ENCODE measurements at regions not wholly inside any gene's neighbourhood (a gene's known extent, or its start where the extent isn't known, plus 50 kb on each side); places are given as distances from the start of the nearest gene placed in this dataset.

DNA sequence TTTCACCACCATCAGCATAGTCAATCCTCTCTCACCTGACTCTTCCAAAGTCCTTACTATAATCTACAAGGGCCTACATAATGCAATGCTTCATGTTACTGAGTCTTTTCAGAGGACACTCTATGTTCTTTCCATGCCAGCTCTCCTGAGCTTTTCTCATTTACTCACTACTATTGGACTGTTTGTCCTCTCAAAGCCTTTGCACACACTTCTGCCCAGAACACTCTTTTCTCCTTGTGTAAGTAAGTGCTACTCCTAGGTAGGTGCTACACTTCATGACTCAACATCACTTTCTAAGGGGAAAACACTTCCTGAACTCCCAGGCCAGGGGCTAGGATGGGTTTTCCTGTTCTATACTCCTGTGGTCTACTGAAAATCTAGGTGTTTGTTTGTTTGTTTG lies 82.5 kb upstream of the GULP1 start:
- H3K4me3 ChIP-seq (ENCODE audit: control insufficient read depth in 1 of 7, extremely low read depth in 1 of 7, insufficient read depth in 4 of 7, low read depth in 2 of 7, low read length in 6 of 7), result no peak overlapping the region
- no peaks in the 10 kb centered on the region for H3K27me3 ChIP-seq (replicated peaks in 2 of 5; ENCODE audit: control insufficient read depth in 4 of 5, insufficient read depth in 5 of 5, low read length in 4 of 5)
- CTCF ChIA-PET, result no interaction called here
- H3K4me1 ChIP-seq (ENCODE audit: control extremely low read depth in 1 of 4, control insufficient read depth in 4 of 4, insufficient read depth in 4 of 4, low read length in 3 of 4), result no peaks in the 10 kb centered on the region
- POLR2A ChIA-PET, result no interaction called here
- H3K27ac ChIP-seq (ENCODE audit: insufficient read depth in 1 of 2, low read depth in 1 of 2, low read length in 2 of 2, poor library complexity in 1 of 2, severe bottlenecking in 2 of 2), result no peak overlapping the region
- H3K9me3 ChIP-seq (ENCODE audit: control extremely low read depth in 1 of 5, control insufficient read depth in 4 of 5, insufficient read depth in 2 of 5, low read depth in 1 of 5, low read length in 4 of 5), result no peaks in the 10 kb centered on the region
- DNase-seq, result no peak
- no peaks in the 10 kb centered on the region for H3K36me3 ChIP-seq (ENCODE audit: control insufficient read depth in 4 of 4, insufficient read depth in 4 of 4, low read length in 3 of 4)

DNA sequence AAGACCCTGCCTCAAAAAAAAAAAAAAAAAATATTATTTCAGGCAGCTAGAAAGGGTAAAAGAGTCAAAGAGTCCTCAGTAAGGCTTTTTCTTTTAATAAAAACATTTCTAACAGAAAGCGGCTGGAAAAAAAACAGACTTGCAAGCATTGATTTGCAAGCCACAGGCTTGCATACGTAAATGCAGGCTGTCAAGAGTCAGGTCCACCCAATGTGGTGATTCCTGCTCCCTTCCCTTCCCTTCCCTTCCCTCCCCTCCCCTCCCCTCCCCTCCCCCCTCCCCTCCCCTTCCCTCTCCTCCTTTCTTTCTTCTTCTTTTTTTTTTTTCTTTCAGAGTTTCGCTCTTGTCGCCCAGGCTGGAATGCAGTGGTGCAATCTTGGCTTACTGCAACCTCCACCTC lies 74.4 kb upstream of the GULP1 start:
- H3K4me3 ChIP-seq (ENCODE audit: control insufficient read depth in 1 of 7, extremely low read depth in 1 of 7, insufficient read depth in 4 of 7, low read depth in 2 of 7, low read length in 6 of 7), result no peak overlapping the region
- POLR2A ChIA-PET, result no interaction called here
- no peak for DNase-seq
- no peaks in the 10 kb centered on the region for H3K9me3 ChIP-seq (ENCODE audit: control extremely low read depth in 1 of 5, control insufficient read depth in 4 of 5, insufficient read depth in 2 of 5, low read depth in 1 of 5, low read length in 4 of 5)
- H3K4me1 ChIP-seq (ENCODE audit: control extremely low read depth in 1 of 4, control insufficient read depth in 4 of 4, insufficient read depth in 4 of 4, low read length in 3 of 4), result no peaks in the 10 kb centered on the region
- H3K27me3 ChIP-seq (replicated peaks in 2 of 5; ENCODE audit: control insufficient read depth in 4 of 5, insufficient read depth in 5 of 5, low read length in 4 of 5), result no peaks in the 10 kb centered on the region
- WGBS (ENCODE audit: insufficient coverage), result no CpG with 5 or more reads among the region's 4 CpGs
- CTCF ChIA-PET, result no interaction called here
- no peaks in the 10 kb centered on the region for H3K36me3 ChIP-seq (ENCODE audit: control insufficient read depth in 4 of 4, insufficient read depth in 4 of 4, low read length in 3 of 4)
- H3K27ac ChIP-seq (ENCODE audit: insufficient read depth in 1 of 2, low read depth in 1 of 2, low read length in 2 of 2, poor library complexity in 1 of 2, severe bottlenecking in 2 of 2), result no peak overlapping the region

DNA sequence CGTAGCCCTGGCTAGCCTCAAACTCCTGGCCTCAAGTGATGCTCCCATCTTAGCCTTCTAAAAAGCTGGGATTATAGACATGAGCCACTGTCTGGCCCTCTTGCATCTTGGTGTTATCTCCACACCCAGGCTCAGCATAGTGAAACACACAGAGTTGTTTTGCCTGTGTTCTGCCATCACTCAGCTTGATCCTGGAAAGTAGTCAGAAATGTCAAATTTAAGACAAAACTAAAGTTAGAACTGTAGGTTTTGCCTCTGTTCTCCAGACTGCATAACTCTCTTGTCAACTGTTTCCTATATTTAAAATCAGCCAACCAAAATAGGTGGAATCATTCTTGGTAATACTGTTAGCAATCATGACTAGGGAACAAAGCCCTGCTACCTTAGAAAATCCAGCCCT lies 72.1 kb upstream of the GULP1 start:
- no peak for DNase-seq
- no peaks in the 10 kb centered on the region for H3K27me3 ChIP-seq (replicated peaks in 2 of 5; ENCODE audit: control insufficient read depth in 4 of 5, insufficient read depth in 5 of 5, low read length in 4 of 5)
- ChIA-PET CTCF (no interaction called here), POLR2A (no interaction called here)
- H3K27ac ChIP-seq (ENCODE audit: insufficient read depth in 1 of 2, low read depth in 1 of 2, low read length in 2 of 2, poor library complexity in 1 of 2, severe bottlenecking in 2 of 2), result no peak overlapping the region
- H3K4me1 ChIP-seq (ENCODE audit: control extremely low read depth in 1 of 4, control insufficient read depth in 4 of 4, insufficient read depth in 4 of 4, low read length in 3 of 4), result no peaks in the 10 kb centered on the region
- H3K36me3 ChIP-seq (ENCODE audit: control insufficient read depth in 4 of 4, insufficient read depth in 4 of 4, low read length in 3 of 4), result no peaks in the 10 kb centered on the region
- no peaks in the 10 kb centered on the region for H3K9me3 ChIP-seq (ENCODE audit: control extremely low read depth in 1 of 5, control insufficient read depth in 4 of 5, insufficient read depth in 2 of 5, low read depth in 1 of 5, low read length in 4 of 5)
- no peak overlapping the region for H3K4me3 ChIP-seq (ENCODE audit: control insufficient read depth in 1 of 7, extremely low read depth in 1 of 7, insufficient read depth in 4 of 7, low read depth in 2 of 7, low read length in 6 of 7)
- 90% methylated on average over 1 of the region's 1 CpG for WGBS (ENCODE audit: insufficient coverage)

DNA sequence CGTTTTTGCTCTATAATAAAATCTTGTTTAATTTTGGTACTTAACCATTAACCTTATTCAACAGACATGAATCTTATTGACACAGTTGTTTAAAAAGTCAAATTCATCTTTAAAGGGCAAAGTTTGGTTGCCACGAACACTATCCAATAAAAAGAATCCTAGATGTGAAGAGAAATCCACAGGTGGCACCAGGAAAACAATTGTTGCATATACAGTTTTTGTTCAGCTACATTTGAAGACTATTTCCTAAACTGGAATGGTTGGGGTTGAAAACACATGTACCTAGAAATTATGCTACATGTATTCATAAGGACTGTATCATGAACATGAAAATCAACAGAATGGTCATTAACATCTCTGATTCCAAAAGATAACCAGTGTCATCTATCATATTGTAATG lies 71.1 kb upstream of the GULP1 start:
- DNase-seq, result no peak
- Histone ChIP-seq H3K4me1 (ENCODE audit: control extremely low read depth in 1 of 4, control insufficient read depth in 4 of 4, insufficient read depth in 4 of 4, low read length in 3 of 4) (no peaks in the 10 kb centered on the region), H3K27me3 (replicated peaks in 2 of 5; ENCODE audit: control insufficient read depth in 4 of 5, insufficient read depth in 5 of 5, low read length in 4 of 5) (no peaks in the 10 kb centered on the region), H3K9me3 (ENCODE audit: control extremely low read depth in 1 of 5, control insufficient read depth in 4 of 5, insufficient read depth in 2 of 5, low read depth in 1 of 5, low read length in 4 of 5) (no peaks in the 10 kb centered on the region), H3K36me3 (ENCODE audit: control insufficient read depth in 4 of 4, insufficient read depth in 4 of 4, low read length in 3 of 4) (no peaks in the 10 kb centered on the region), H3K4me3 (ENCODE audit: control insufficient read depth in 1 of 7, extremely low read depth in 1 of 7, insufficient read depth in 4 of 7, low read depth in 2 of 7, low read length in 6 of 7) (no peak overlapping the region), H3K27ac (ENCODE audit: insufficient read depth in 1 of 2, low read depth in 1 of 2, low read length in 2 of 2, poor library complexity in 1 of 2, severe bottlenecking in 2 of 2) (no peak overlapping the region)
- CTCF ChIA-PET, result no interaction called here
- 100% methylated on average over 1 of the region's 2 CpGs for WGBS (ENCODE audit: insufficient coverage)
- POLR2A ChIA-PET, result no interaction called here

DNA sequence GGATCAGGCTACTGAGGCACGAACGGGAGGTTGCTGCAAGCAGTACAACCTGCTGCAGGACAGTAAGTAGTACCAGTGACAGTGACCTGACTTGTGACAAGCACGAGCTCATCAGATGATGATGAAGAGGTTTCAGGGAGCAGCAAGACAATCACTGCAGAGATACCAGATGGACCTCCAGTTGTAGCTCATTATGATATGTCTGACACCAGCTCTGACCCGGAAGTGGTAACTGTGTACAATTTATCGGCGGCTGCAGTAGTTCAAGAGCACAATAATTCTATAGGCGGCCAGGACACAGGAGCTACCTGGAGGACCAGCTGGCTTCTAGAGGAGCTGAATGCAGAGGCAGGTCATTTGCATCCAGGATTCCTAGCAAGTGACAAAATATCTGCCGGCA lies 64.0 kb upstream of the GULP1 start:
- Histone ChIP-seq H3K36me3 (ENCODE audit: control insufficient read depth in 4 of 4, insufficient read depth in 4 of 4, low read length in 3 of 4) (no peaks in the 10 kb centered on the region), H3K9me3 (ENCODE audit: control extremely low read depth in 1 of 5, control insufficient read depth in 4 of 5, insufficient read depth in 2 of 5, low read depth in 1 of 5, low read length in 4 of 5) (no peaks in the 10 kb centered on the region), H3K27ac (ENCODE audit: insufficient read depth in 1 of 2, low read depth in 1 of 2, low read length in 2 of 2, poor library complexity in 1 of 2, severe bottlenecking in 2 of 2) (no peak overlapping the region), H3K4me3 (ENCODE audit: control insufficient read depth in 1 of 7, extremely low read depth in 1 of 7, insufficient read depth in 4 of 7, low read depth in 2 of 7, low read length in 6 of 7) (no peak overlapping the region), H3K27me3 (replicated peaks in 2 of 5; ENCODE audit: control insufficient read depth in 4 of 5, insufficient read depth in 5 of 5, low read length in 4 of 5) (no peaks in the 10 kb centered on the region), H3K4me1 (ENCODE audit: control extremely low read depth in 1 of 4, control insufficient read depth in 4 of 4, insufficient read depth in 4 of 4, low read length in 3 of 4) (no peaks in the 10 kb centered on the region)
- POLR2A ChIA-PET, result no interaction called here
- WGBS (ENCODE audit: insufficient coverage), result 99% methylated on average over 8 of the region's 8 CpGs
- CTCF ChIA-PET, result no interaction called here
- DNase-seq, result no peak

DNA sequence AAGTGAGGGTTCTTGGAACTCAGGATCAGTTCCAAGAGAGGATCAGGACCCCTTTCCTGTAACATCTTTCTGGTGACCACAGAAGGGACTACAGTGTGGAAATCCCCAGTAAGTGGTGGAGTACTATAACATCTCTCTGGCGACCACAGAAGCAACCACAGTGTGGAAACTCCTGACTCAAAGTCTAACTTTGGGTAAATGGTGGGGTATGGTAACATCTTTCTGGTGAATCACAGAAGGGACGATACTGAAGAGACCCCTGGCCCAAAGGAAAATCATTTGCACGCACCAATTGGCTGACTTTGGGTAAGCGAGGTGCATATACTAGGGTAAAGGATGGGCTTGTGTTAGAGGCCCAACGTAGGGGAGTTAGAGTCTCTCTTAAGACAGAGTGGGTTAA lies 56.3 kb upstream of the GULP1 start:
- CTCF ChIA-PET, result no interaction called here

DNA sequence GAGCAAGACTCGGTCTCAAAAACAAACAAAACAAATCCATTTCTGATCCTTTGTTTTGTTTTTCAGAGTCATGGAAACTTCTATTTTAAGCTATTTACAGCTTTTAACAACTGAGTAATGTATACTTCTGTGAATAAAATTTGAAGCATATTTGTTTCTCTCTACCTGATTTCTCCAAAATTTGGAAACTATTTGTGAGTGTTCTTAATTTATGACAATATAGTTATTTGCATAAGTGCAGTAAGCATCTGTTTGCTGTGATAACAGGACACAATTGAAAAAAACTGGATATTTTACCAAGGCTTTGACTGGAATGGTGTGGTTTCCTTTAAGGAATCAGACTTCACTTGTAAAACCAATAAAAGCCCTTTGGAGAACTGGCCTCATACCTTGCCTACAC lies 53.3 kb upstream of the GULP1 start:
- peak in 2 of 3 donors; percentile 1 to 4 for DNase-seq
- H3K27me3 ChIP-seq (replicated peaks in 2 of 5; ENCODE audit: control insufficient read depth in 4 of 5, insufficient read depth in 5 of 5, low read length in 4 of 5), result no peaks in the 10 kb centered on the region
- H3K36me3 ChIP-seq (ENCODE audit: control insufficient read depth in 4 of 4, insufficient read depth in 4 of 4, low read length in 3 of 4), result no peaks in the 10 kb centered on the region
- H3K27ac ChIP-seq (ENCODE audit: insufficient read depth in 1 of 2, low read depth in 1 of 2, low read length in 2 of 2, poor library complexity in 1 of 2, severe bottlenecking in 2 of 2), result no peak overlapping the region
- ChIA-PET POLR2A (no interaction called here), CTCF (no interaction called here)
- H3K4me3 ChIP-seq (ENCODE audit: control insufficient read depth in 1 of 7, extremely low read depth in 1 of 7, insufficient read depth in 4 of 7, low read depth in 2 of 7, low read length in 6 of 7), result no peak overlapping the region
- no CpG with 5 or more reads among the region's 1 CpG for WGBS (ENCODE audit: insufficient coverage)
- peaks cover 0 to 9% (median 0%) of the 10 kb centered on the region in 5 experiments for H3K9me3 ChIP-seq (ENCODE audit: control extremely low read depth in 1 of 5, control insufficient read depth in 4 of 5, insufficient read depth in 2 of 5, low read depth in 1 of 5, low read length in 4 of 5)
- no peaks in the 10 kb centered on the region for H3K4me1 ChIP-seq (ENCODE audit: control extremely low read depth in 1 of 4, control insufficient read depth in 4 of 4, insufficient read depth in 4 of 4, low read length in 3 of 4)

More for the DNA sequence above, 56.3 kb upstream of the GULP1 start:
- Histone ChIP-seq H3K9me3 (ENCODE audit: control extremely low read depth in 1 of 5, control insufficient read depth in 4 of 5, insufficient read depth in 2 of 5, low read depth in 1 of 5, low read length in 4 of 5) (peaks cover 0 to 9% (median 0%) of the 10 kb centered on the region in 5 experiments), H3K27me3 (replicated peaks in 2 of 5; ENCODE audit: control insufficient read depth in 4 of 5, insufficient read depth in 5 of 5, low read length in 4 of 5) (no peaks in the 10 kb centered on the region), H3K36me3 (ENCODE audit: control insufficient read depth in 4 of 4, insufficient read depth in 4 of 4, low read length in 3 of 4) (no peaks in the 10 kb centered on the region), H3K27ac (ENCODE audit: insufficient read depth in 1 of 2, low read depth in 1 of 2, low read length in 2 of 2, poor library complexity in 1 of 2, severe bottlenecking in 2 of 2) (no peak overlapping the region), H3K4me3 (ENCODE audit: control insufficient read depth in 1 of 7, extremely low read depth in 1 of 7, insufficient read depth in 4 of 7, low read depth in 2 of 7, low read length in 6 of 7) (no peak overlapping the region), H3K4me1 (ENCODE audit: control extremely low read depth in 1 of 4, control insufficient read depth in 4 of 4, insufficient read depth in 4 of 4, low read length in 3 of 4) (no peaks in the 10 kb centered on the region)
- DNase-seq, result no peak
- POLR2A ChIA-PET, result no interaction called here
- 96% methylated on average over 4 of the region's 5 CpGs for WGBS (ENCODE audit: insufficient coverage)
